GM04503 (cell line): ENCODE measurements at regions not wholly inside any gene's neighbourhood (a gene's known extent, or its start where the extent isn't known, plus 50 kb on each side); places are given as distances from the start of the nearest gene placed in this dataset.

Experiments used
- DNase-seq: peaks from one replicate; pipeline ENCODE4 v3.0.0-alpha.2; 2012; ENCODE audit warnings: low read depth

GRCh38 chr3:43180027-43180426, 74.1 kb upstream of the POMGNT2 start:
- no peak for DNase-seq

DNA sequence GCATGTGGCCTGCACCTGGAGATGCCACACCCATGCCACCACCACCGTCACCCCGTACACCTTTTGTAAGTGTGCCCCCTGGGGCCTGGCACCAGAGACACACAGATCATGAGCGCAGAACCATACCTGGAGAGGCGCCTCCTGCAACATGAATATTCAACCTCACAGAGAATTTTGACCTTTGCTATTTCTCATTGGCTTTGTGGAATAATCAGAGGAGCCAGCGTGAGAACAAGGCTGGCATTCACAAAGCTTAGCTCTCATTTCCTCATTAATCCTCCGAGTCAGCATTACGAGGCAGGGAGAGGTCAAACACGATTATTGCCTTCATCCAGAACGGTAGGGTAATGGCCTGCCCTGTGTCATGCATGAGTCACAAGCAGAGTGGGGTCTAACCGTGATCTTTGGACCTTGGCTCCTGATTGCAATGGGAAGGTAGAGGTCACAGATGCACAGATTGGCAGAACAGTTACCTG, 73.0 kb upstream of the POMGNT2 start:
- no peak for DNase-seq

DNA sequence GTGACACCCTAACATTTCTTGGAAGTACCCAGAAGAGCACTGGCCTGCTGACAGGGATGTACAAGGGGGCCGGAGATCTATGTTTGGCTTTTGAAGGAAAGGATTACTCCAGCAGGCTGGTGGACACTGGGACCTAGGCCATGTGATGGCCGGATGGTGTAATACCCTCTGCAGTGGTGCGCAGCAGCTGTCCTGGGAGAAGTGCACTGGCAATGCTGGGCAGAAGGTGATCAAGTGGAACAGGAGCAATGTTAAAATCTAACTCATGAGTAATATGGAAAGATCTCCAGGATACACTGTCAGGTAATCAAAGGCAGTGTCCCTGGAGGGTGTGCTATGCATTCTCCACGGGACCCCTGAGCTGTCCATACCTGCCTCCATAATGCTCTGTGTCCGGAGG, 71.2 kb upstream of the POMGNT2 start:
- no peak for DNase-seq

DNA sequence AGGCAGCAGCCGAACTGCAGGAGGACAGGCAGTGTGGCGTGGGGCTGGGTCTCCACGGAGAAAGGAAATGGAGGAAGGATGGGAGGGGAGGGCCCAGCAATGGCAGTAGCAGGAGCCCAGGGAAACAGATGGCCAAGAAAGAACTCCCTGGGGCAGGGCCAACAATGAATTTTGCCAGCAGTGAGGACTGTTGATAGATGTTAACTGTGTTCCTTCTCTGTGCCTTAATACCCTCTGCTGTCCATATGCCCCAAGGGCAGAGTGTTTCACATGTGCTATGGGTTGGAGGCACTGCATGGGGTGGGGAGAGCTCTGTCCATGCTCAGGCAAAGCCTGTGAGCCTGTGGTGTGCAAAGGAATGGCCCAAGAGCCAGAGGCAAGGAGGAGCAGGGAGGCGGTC, 70.8 kb upstream of the POMGNT2 start:
- no peak for DNase-seq

DNA sequence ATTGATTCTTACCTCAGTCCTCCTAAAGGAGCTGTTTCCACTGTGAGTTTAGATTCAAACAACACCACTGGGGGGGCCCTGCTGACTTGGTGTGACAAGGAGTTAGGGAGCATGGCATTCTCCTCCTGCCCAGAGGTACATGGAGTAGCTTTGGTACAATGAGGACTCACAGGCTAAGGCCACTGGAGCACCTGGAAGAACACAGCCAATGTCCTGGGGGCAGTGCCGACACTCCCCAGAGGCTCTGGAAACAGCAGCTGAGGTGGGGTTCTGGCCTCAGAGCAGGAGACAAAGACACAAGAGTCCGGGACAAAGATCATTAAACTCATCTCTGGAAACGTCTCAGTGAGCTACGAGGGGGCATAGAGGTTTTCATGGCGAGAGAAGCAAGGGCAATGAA, 69.7 kb upstream of the POMGNT2 start:
- no peak for DNase-seq

- DNase-seq, result no peak
Observed at GRCh38 chr3:43173949-43174348, 68.1 kb upstream of the POMGNT2 start.

DNA sequence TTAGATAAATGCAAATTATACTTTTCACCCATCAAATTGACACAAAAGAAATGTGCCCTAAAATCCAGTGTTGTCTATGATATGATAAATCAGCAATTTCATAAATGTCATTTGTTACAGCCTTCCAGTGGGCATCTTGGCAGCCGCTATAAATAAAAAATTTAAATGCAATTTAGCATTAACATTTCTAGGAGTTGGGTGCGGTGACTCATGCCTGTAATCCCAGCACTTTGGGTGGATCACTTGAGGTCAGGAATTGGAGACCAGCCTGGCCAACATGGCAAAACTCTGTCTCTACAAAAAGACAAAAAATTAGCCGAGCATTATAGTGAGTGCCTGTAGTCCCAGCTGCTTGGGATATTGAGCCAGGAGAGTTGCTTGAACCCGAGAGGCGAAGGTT, 65.9 kb upstream of the POMGNT2 start:
- no peak for DNase-seq

- DNase-seq, result no peak
Observed at GRCh38 chr3:43170553-43170952, 64.7 kb upstream of the POMGNT2 start.

GRCh38 chr3:43169987-43170386, 64.1 kb upstream of the POMGNT2 start:
- no peak for DNase-seq

DNA sequence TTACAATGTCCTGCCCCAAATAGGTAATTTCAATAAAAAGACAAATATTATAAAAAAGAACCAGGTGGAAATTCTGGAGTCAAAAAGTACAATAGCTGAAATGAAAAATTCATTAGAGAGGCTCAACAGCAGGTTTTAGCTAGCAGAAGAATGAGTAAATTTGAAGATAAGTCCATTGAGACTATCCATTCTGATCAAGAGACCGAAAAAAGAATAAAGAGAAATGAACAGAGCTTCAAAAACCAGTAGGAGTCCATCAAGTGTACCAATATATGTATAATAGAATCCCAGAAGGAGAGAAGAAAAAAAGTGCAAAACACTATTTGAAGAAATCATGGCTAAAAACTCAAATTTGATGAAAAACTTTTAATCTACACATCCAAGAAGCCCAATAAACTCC, 60.5 kb upstream of the POMGNT2 start:
- no peak for DNase-seq

DNA sequence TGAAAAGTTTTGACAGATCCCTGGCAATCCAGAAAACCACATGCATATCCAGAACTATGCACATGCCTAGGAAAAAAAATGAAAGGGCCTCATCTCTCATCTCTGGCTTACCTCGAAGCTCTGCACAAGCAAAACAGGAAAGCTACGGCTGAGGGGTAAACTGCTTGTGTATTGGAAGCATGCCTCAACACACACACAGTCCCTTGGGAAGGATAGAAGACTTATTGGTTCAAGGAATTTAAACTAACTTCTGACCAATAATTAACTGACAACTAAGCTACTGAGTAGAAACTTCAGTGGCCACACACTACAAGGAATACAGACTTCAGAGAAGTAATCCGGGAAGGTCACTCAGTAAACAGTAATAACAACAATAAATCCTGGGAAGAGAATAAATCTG, 59.9 kb upstream of the POMGNT2 start:
- DNase-seq, result no peak

GRCh38 chr3:43163895-43164493, 58.1 kb upstream of the POMGNT2 start:
- DNase-seq, result no peak

DNA sequence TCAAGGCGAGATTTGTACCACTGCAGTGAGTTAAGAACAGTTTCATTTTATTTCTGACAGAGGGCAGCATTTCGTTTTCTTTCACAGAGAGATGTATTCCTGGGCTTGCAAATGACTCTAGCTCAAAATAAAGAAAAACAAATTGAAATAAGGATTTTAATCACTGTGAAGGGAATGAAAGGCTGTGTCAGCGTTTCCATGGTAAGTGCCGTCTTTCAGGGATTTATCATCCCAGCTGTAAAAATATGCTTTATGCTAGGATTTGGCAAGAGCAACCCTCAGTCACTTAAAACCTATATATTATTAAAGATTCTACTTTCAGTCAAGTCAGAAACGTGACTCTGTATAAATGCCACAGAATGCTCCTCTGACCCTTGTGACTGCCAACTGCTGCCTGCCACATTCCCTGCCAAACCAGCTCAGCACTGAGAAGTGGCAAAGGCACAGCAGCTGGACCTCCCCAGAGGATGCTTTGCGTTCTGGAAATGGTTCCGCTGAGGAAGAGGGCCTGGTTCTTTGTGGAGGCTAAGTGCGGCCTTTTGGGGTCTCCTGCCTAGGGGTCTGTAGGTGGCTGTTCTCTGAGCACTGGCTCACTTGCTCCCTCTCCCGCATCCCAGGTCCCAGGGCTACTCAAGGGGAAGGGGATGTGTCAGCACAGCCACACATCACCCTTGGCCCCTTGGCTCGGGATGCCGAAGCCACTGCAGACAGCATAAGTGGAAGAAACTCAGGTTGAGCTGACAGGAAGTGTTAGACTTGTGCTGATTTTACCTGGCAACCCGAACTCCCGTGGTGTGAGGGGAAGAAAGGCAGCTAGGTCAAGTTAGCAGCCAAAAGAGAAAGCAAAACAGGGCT, 56.6 kb upstream of the POMGNT2 start:
- no peak for DNase-seq

DNA sequence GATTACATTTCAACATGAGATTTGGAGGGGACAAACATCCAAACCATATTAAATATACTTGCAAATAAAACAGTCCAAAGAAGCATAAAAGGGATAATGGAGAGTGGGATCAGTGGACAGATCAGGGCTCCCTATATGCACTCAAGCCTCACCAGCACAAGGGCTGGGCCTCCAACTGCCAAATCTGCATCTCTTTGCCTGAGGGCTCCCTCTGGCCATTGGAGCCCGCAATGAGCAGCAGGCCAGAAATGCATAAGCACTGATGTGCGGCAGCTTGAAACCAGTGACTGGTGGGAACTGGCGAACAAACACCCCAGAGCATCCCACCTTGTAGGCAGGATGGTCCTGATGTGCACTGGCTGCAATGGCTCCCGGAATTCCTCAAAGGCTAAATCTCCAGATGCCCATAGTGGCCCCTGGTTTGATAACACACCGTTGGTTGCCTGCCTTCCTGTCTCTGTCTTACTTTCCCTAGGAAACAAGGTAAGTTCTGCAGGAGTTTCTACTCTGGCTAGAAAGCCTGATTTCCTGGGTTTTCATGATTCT, 55.9 kb upstream of the POMGNT2 start:
- DNase-seq, result no peak

GRCh38 chr3:43160664-43161063, 54.8 kb upstream of the POMGNT2 start:
- no peak for DNase-seq

DNA sequence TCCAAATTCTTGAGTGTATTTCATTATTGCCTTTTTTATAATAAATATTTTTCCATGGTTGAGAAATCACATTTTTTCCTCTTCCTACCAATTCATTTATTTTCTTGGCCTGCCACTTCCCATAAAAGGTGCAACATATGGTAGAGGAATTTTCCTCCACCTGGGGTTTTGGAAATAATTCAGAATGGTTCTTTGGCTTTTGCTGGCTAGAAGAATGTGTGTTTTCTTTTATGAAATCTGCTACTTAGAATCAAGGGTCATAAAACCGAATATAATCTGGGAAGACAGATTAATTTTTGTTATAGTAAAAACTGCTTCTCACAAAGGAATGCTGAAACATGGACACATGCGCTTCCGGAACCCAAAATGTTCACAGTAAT, 54.0 kb upstream of the POMGNT2 start:
- no peak for DNase-seq

DNA sequence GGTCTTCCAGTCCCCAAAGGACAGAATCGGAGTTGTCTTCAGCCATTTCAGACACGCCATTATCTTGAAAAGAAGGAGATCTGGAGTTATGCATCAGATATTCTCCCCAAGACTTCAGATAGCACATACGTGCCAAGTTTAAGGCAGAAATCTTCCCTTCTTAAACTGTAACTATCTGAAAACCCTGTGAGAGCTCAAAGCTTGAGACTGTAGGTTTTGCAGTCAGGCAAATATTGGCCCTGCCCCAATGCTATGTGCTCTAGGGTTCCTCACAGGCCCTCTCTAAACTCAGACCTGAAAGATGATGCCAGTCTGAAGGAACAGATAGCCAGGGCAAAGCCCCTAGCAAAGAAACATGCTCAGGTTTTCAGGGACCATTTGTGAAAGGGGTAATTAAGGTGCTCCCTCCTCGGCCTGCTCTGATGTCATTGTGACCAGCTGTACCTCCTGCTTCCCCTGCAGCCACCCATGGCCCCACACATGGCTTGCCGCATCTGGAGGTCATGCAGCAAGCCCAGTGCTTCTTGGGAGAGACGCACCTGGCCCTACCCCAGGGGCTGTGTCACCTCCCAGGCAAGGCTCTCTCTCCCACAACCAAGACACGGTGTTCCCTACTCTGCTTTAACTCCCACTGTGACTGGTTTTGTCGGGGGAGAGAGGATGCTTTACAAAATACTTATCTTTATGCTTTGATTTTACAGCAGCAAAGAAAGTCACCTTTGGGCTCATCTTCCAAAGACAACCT, 53.4 kb upstream of the POMGNT2 start:
- DNase-seq, result no peak

- no peak for DNase-seq
Observed at GRCh38 chr3:43156812-43157455, 51.1 kb upstream of the POMGNT2 start.

GRCh38 chr3:43155464-43156121, 49.7 kb upstream of the POMGNT2 start:
- DNase-seq, result peak; percentile 49
